B cell (primary cell): ENCODE measurements at regions not wholly inside any gene's neighbourhood (a gene's known extent, or its start where the extent isn't known, plus 50 kb on each side); places are given as distances from the start of the nearest gene placed in this dataset.

Experiments used
- ATAC-seq: fragments of 200-7000 bp; cut with Tn5 transposase; one replicate; pipeline ENCODE4 v1.10.0; 2021; ENCODE audit warnings: low read depth, mild to moderate bottlenecking, moderate number of reproducible peaks, moderate library complexity
- CTCF ChIA-PET: fragments of 350-600 bp; sonication (Branson Sonifier 250); formaldehyde crosslinking; loops from one replicate; lab custom pipeline; 2021; ENCODE audit warnings: antibody characterized with exemption, inconsistent platforms; lab: Charles Lee
- POLR2A ChIA-PET: fragments of 350-600 bp; sonication (Branson Sonifier 250); formaldehyde crosslinking; loops from one replicate; lab custom pipeline; 2021; ENCODE audit warnings: antibody characterized with exemption; lab: Charles Lee
- DNase-seq: peaks from one replicate; pipeline ENCODE4 v3.0.0; 2013
- H2AFZ ChIP-seq: 2 replicates; pipeline ENCODE4 v1.6.1; 2012; ENCODE audit warnings: mild to moderate bottlenecking, low read depth, low read length; ENCODE audit not compliant: insufficient read depth, poor library complexity, severe bottlenecking
- H3K27ac ChIP-seq, 2 donors: 1 replicate in 1 of 2; 2 replicates in 1 of 2; pipeline ENCODE4 v1.5.1; 2012 to 2013; ENCODE audit warnings: low read length in 2 of 2, mild to moderate bottlenecking in 2 of 2, moderate library complexity in 1 of 2
- H3K27me3 ChIP-seq, 4 experiments: fragments of 200-600 bp in 1 of 4; sonication (generic) in 1 of 4; replicated peaks in 1 of 4; 1 replicate in 2 of 4; 2 replicates in 2 of 4; pipeline versions ENCODE4 v1.6.1 to v1.7.0; 2013 to 2016; ENCODE audit warnings: low read length in 3 of 4, mild to moderate bottlenecking in 2 of 4, mixed read lengths in 1 of 4, moderate library complexity in 1 of 4; ENCODE audit not compliant: insufficient read depth in 4 of 4, control insufficient read depth in 3 of 4; ENCODE audit errors: control extremely low read depth in 1 of 4
- H3K36me3 ChIP-seq, 2 experiments: replicated peaks in 1 of 2; 1 replicate in 1 of 2; 2 replicates in 1 of 2; pipeline versions ENCODE4 v1.6.1 to v1.7.1; 2013; ENCODE audit warnings: low read length in 1 of 2; ENCODE audit not compliant: insufficient read depth in 2 of 2, control insufficient read depth in 1 of 2; ENCODE audit errors: control extremely low read depth in 1 of 2, extremely low read depth in 1 of 2
- H3K4me1 ChIP-seq, 2 donors: fragments of 200-600 bp in 1 of 2; sonication (generic) in 1 of 2; 1 replicate in 1 of 2; 2 replicates in 1 of 2; pipeline versions ENCODE4 v1.5.1 to v1.6.1; 2013 to 2017; ENCODE audit warnings: low read length in 2 of 2; ENCODE audit not compliant: control insufficient read depth in 2 of 2, insufficient read depth in 2 of 2
- H3K4me2 ChIP-seq: replicated peaks from 2 replicates; pipeline ENCODE3; 2012; ENCODE audit warnings: mild to moderate bottlenecking, low read depth, low read length; ENCODE audit not compliant: poor library complexity, severe bottlenecking
- H3K4me3 ChIP-seq, 5 experiments: fragments of 200-600 bp in 1 of 5; sonication (generic) in 1 of 5; 1 replicate in 3 of 5; 2 replicates in 2 of 5; pipeline versions ENCODE4 v1.5.1 to v1.7.0; 2011 to 2016; ENCODE audit warnings: low read length in 4 of 5, mild to moderate bottlenecking in 4 of 5, low read depth in 2 of 5, control low read depth in 1 of 5, moderate library complexity in 1 of 5; ENCODE audit not compliant: insufficient read depth in 1 of 5; ENCODE audit errors: control extremely low read depth in 1 of 5, extremely low read depth in 1 of 5
- H3K79me2 ChIP-seq: fragments of 200-600 bp; sonication (generic); one replicate; pipeline ENCODE4 v1.6.0; 2016; ENCODE audit warnings: low read length; ENCODE audit not compliant: control insufficient read depth, insufficient read depth
- H3K9ac ChIP-seq: fragments of 200-600 bp; sonication (generic); 2 replicates; pipeline ENCODE4 v1.6.1; 2017; ENCODE audit warnings: mild to moderate bottlenecking, low read length, moderate library complexity
- H3K9me3 ChIP-seq, 3 donors: one replicate each; pipeline versions ENCODE4 v1.6.1 to v1.7.1; 2013; ENCODE audit warnings: low read length in 2 of 3; ENCODE audit not compliant: control insufficient read depth in 2 of 3, insufficient read depth in 1 of 3; ENCODE audit errors: control extremely low read depth in 1 of 3
- H4K20me1 ChIP-seq: 2 replicates; pipeline ENCODE4 v1.6.0; 2012; ENCODE audit warnings: mild to moderate bottlenecking, low read length; ENCODE audit not compliant: insufficient read depth, control insufficient read depth, poor library complexity, severe bottlenecking
- H3K27ac Mint-ChIP-seq: one replicate; pipeline ENCODE4 v1.8.0; 2021; ENCODE audit warnings: mixed read lengths
- H3K27me3 Mint-ChIP-seq: one replicate; pipeline ENCODE4 v1.8.0; 2021; ENCODE audit warnings: mixed read lengths
- H3K4me1 Mint-ChIP-seq: one replicate; pipeline ENCODE4 v1.8.0; 2021; ENCODE audit warnings: mixed read lengths
- H3K4me3 Mint-ChIP-seq: one replicate; pipeline ENCODE4 v1.8.0; 2021; ENCODE audit warnings: mixed read lengths
- H3K9me3 Mint-ChIP-seq: one replicate; pipeline ENCODE4 v1.8.0; 2022; ENCODE audit warnings: mixed read lengths; ENCODE audit not compliant: insufficient read depth
- CTCF ChIP-seq: fragments of 200-600 bp; IDR thresholded peaks from one replicate; pipeline ENCODE4 v1.8.0; 2022; ENCODE audit warnings: antibody characterized with exemption, mild to moderate bottlenecking
- EZH2 ChIP-seq: IDR thresholded peaks from 2 replicates; pipeline ENCODE4 v1.6.1; 2012; ENCODE audit warnings: borderline replicate concordance, low read depth, mild to moderate bottlenecking, moderate library complexity, low read length; ENCODE audit not compliant: insufficient read depth, poor library complexity, severe bottlenecking
- WGBS: methylation state at CpG from one replicate; pipeline ENCODE4 v1.1.5; 2013; ENCODE audit warnings: missing lambda C conversion rate; ENCODE audit not compliant: insufficient coverage; 5-methylcytosine and 5-hydroxymethylcytosine counted together
- intact Hi-C: fragments of 100-400 bp; cut with micrococcal nuclease; formaldehyde crosslinking; loops from one replicate; pipeline ENCODE4 v1.10.0; 2022

- Histone ChIP-seq H3K9ac (no peak overlapping the region), H3K4me2 (no peak overlapping the region), H4K20me1 (no peaks in the 10 kb centered on the region), H3K4me1 (no peaks in the 10 kb centered on the region), H3K27ac (no peak overlapping the region), H3K27me3 (no peaks in the 10 kb centered on the region), H3K9me3 (peaks cover 0 to 38% (median 33%) of the 10 kb centered on the region in 3 donors), H3K79me2 (no peaks in the 10 kb centered on the region), H2AFZ (no peak overlapping the region), H3K4me3 (no peak overlapping the region), H3K36me3 (no peaks in the 10 kb centered on the region)
- intact Hi-C loops = no loop called here
- Mint-ChIP-seq H3K4me1 (no peaks in the 10 kb centered on the region), H3K27ac (no peak overlapping the region), H3K4me3 (no peak overlapping the region), H3K27me3 (no peaks in the 10 kb centered on the region), H3K9me3 (peaks cover 33% of the 10 kb centered on the region)
- no peak for ATAC-seq
- ChIA-PET CTCF (no interaction called here), POLR2A (no interaction called here)
- DNase-seq = no peak
- TF ChIP-seq EZH2 (no peak), CTCF (no peak)
- 92% methylated on average over 11 of the region's 11 CpGs for WGBS
These were observed 1352.5 kb downstream of the UQCRFS1 start for GRCh38 chr19:27860309-27860934.

- ChIA-PET CTCF (no interaction called here), POLR2A (no interaction called here)
- H3K9me3 ChIP-seq = peaks cover 1 to 40% (median 33%) of the 10 kb centered on the region in 3 donors
- no peak overlapping the region for H3K27ac ChIP-seq
- H3K4me1 Mint-ChIP-seq = no peaks in the 10 kb centered on the region
- no peak overlapping the region for H3K4me3 Mint-ChIP-seq
- H3K9ac ChIP-seq = no peak overlapping the region
- intact Hi-C loops = no loop called here
- no peak overlapping the region for H3K4me2 ChIP-seq
- H4K20me1 ChIP-seq = no peaks in the 10 kb centered on the region
- no peaks in the 10 kb centered on the region for H3K27me3 ChIP-seq
- no peak for ATAC-seq
- no peaks in the 10 kb centered on the region for H3K27me3 Mint-ChIP-seq
- no peak overlapping the region for H3K27ac Mint-ChIP-seq
- H2AFZ ChIP-seq = no peak overlapping the region
- no peak overlapping the region for H3K4me3 ChIP-seq
- no peaks in the 10 kb centered on the region for H3K4me1 ChIP-seq
- H3K36me3 ChIP-seq = no peaks in the 10 kb centered on the region
- TF ChIP-seq EZH2 (no peak), CTCF (no peak)
- peaks cover 38% of the 10 kb centered on the region for H3K9me3 Mint-ChIP-seq
- no peak for DNase-seq
- no peaks in the 10 kb centered on the region for H3K79me2 ChIP-seq
- 100% methylated on average over 4 of the region's 6 CpGs for WGBS
These were observed 1353.3 kb downstream of the UQCRFS1 start for GRCh38 chr19:27859689-27860088.
